ENCODE measurements at regions not wholly inside any gene's neighbourhood (a gene's known extent, or its start where the extent isn't known, plus 50 kb on each side); places are given as distances from the start of the nearest gene placed in this dataset.
"Not testable (repeated sequence)": the region's sequence is repeated elsewhere in the genome, so short reads cannot be mapped to it uniquely, and the experiment has no call there.

DNA sequence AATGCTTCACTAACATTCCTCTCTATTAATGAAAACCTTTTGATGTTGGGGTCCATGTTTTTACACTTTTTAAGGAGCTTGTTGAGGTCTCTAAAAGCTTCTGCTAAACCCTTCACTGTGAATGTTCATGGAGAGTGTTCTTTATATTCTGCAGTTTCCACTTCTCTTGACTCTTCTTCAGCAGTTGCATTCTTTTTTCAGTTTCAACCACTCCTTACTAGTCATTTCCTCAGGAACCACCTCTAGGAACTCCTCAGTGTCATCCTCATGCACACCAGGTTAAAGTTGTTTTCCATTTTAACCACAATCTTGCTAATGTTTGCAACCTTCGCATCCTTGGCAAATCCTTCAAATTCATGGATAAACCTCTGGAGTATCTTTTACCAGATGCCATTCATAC lies 821.6 kb downstream of the ANKRD7 start:
- TF ChIP-seq, protein P1, sequence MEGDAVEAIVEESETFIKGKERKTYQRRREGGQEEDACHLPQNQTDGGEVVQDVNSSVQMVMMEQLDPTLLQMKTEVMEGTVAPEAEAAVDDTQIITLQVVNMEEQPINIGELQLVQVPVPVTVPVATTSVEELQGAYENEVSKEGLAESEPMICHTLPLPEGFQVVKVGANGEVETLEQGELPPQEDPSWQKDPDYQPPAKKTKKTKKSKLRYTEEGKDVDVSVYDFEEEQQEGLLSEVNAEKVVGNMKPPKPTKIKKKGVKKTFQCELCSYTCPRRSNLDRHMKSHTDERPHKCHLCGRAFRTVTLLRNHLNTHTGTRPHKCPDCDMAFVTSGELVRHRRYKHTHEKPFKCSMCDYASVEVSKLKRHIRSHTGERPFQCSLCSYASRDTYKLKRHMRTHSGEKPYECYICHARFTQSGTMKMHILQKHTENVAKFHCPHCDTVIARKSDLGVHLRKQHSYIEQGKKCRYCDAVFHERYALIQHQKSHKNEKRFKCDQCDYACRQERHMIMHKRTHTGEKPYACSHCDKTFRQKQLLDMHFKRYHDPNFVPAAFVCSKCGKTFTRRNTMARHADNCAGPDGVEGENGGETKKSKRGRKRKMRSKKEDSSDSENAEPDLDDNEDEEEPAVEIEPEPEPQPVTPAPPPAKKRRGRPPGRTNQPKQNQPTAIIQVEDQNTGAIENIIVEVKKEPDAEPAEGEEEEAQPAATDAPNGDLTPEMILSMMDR (IDR thresholded peaks at IDR 0.05; ENCODE audit: low read depth, low read length), result no peak
- Histone ChIP-seq H3K9me3 (ENCODE audit: control insufficient read depth, insufficient read depth, low read length) (peaks cover 3% of the 10 kb centered on the region), H3K27me3 (ENCODE audit: control insufficient read depth, insufficient read depth, low read length) (no peaks in the 10 kb centered on the region), H3K27ac (ENCODE audit: low read depth, low read length) (no peak overlapping the region), H3K4me3 (ENCODE audit: low read depth, low read length) (no peak overlapping the region)
- ChIA-PET CTCF (no interaction called here), POLR2A (no interaction called here)
- DNase-seq (ENCODE audit: low read depth, low spot score), result no peak

GRCh38 chr7:119065966-119066365 lies 841.5 kb downstream of the ANKRD7 start:
- H3K27ac ChIP-seq (ENCODE audit: low read depth, low read length), result no peak overlapping the region
- no peak for DNase-seq (ENCODE audit: low read depth, low spot score)
- ChIA-PET CTCF (no interaction called here), POLR2A (no interaction called here)
- H3K27me3 ChIP-seq (ENCODE audit: control insufficient read depth, insufficient read depth, low read length), result no peaks in the 10 kb centered on the region
- no peak overlapping the region for H3K4me3 ChIP-seq (ENCODE audit: low read depth, low read length)
- TF ChIP-seq, protein P1 (IDR thresholded peaks at IDR 0.05; ENCODE audit: low read depth, low read length), result no peak
- peaks cover 3% of the 10 kb centered on the region; the same call in 1 of the 2 replicates for H3K9me3 ChIP-seq (ENCODE audit: control insufficient read depth, insufficient read depth, low read length)

DNA sequence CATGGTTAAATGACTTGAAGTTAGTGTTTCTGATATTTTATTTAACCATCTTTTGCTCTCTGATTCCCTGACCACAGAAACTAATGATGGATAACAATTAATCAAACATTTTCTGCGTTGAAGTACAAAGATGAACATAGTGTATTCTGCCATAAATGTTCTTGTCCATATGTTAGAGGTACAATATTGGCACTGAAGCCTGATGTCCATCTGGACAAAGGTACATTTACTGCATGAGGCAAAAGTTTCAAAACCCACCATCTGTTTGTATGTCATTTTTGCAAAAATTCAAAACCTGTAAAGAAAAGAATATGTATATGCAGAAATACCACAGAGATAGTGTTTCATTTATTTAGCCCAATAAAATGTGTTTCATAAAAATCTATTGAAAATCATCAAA lies 861.5 kb downstream of the ANKRD7 start:
- TF ChIP-seq, protein P1 (IDR thresholded peaks at IDR 0.05; ENCODE audit: low read depth, low read length), result no peak
- POLR2A ChIA-PET, result no interaction called here
- DNase-seq (ENCODE audit: low read depth, low spot score), result no peak
- no peaks in the 10 kb centered on the region for H3K9me3 ChIP-seq (ENCODE audit: control insufficient read depth, insufficient read depth, low read length)
- CTCF ChIA-PET, result no interaction called here
- no peak overlapping the region for H3K27ac ChIP-seq (ENCODE audit: low read depth, low read length)
- no peak overlapping the region for H3K4me3 ChIP-seq (ENCODE audit: low read depth, low read length)
- H3K27me3 ChIP-seq (ENCODE audit: control insufficient read depth, insufficient read depth, low read length), result no peaks in the 10 kb centered on the region

DNA sequence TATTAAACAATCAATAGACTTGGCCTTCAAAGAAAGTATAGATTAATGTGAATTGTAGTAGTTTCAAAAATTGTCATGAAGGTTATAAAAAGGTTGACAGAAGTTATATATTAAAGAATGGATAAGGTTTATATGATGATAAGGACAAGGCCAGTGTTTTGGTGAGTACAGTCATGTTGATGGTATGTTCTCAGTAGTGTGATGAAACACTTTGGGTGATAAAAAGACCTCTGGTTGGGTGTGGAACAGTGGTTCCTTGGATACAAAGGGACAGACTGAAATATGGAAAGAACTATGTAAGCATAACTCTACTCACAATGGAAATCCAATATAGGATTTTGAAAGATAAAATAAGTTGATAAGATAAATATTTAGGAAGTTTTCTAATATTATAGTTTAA lies 866.3 kb downstream of the ANKRD7 start:
- H3K27ac ChIP-seq (ENCODE audit: low read depth, low read length), result no peak overlapping the region
- TF ChIP-seq, protein P1 (IDR thresholded peaks at IDR 0.05; ENCODE audit: low read depth, low read length), result no peak
- CTCF ChIA-PET, result no interaction called here
- H3K9me3 ChIP-seq (ENCODE audit: control insufficient read depth, insufficient read depth, low read length), result no peaks in the 10 kb centered on the region; the same call in none of the 2 replicates
- POLR2A ChIA-PET, result no interaction called here
- DNase-seq (ENCODE audit: low read depth, low spot score), result no peak
- no peak overlapping the region for H3K4me3 ChIP-seq (ENCODE audit: low read depth, low read length)
- no peaks in the 10 kb centered on the region for H3K27me3 ChIP-seq (ENCODE audit: control insufficient read depth, insufficient read depth, low read length)

GRCh38 chr7:119096683-119097082 lies 872.2 kb downstream of the ANKRD7 start:
- Histone ChIP-seq H3K4me3 (ENCODE audit: low read depth, low read length) (no peak overlapping the region), H3K9me3 (ENCODE audit: control insufficient read depth, insufficient read depth, low read length) (no peaks in the 10 kb centered on the region; the same call in none of the 2 replicates), H3K27me3 (ENCODE audit: control insufficient read depth, insufficient read depth, low read length) (no peaks in the 10 kb centered on the region), H3K27ac (ENCODE audit: low read depth, low read length) (no peak overlapping the region)
- no peak for DNase-seq (ENCODE audit: low read depth, low spot score)
- TF ChIP-seq, protein P1 (IDR thresholded peaks at IDR 0.05; ENCODE audit: low read depth, low read length), result no peak
- CTCF ChIA-PET, result no interaction called here
- POLR2A ChIA-PET, result no interaction called here

- CTCF ChIA-PET; DNase-seq (ENCODE audit: low read depth, low spot score); H3K27ac ChIP-seq (ENCODE audit: low read depth, low read length); H3K27me3 ChIP-seq (ENCODE audit: control insufficient read depth, insufficient read depth, low read length); POLR2A ChIA-PET; H3K9me3 ChIP-seq (ENCODE audit: control insufficient read depth, insufficient read depth, low read length); H3K4me3 ChIP-seq (ENCODE audit: low read depth, low read length): not testable (repeated sequence)
These were observed 876.2 kb downstream of the ANKRD7 start for GRCh38 chr7:119100611-119101258.

Measured in AG04450 (cell line).